ENCODE measurements at regions not wholly inside any gene's neighbourhood (a gene's known extent, or its start where the extent isn't known, plus 50 kb on each side); places are given as distances from the start of the nearest gene placed in this dataset.

DNA sequence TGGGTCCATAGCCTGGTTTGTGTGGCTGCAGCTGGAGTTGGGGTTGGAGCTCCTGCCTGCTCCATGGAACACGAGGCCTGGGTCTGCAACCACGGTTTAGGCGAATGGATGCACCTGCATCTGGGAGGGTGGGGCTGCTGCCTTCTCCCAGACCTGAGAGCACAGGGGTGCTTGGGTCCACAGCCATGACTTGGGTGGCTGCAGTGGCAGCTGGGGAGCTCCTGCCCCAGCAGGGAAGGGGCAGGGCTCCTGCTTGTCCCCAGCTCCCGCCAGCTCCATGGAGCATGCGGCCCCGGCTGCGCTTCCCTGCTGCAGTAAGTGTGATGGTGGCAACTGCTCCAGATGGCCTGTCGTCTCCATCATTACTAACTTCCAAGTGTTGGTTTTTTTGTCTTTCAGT, 571.1 kb upstream of the LRRN3 start:
- peaks cover 0 to 6% (median 4%) of the 10 kb centered on the region in 5 donors for H3K27me3 Mint-ChIP-seq
- intact Hi-C loops (cut with micrococcal nuclease): loop anchor here in 1 of 2 donors (10.0 kb wide), 1 partner anchor 575 kb away; the partner anchor contains the start of gene LRRN3
- no peak overlapping the region for H3K4me3 Mint-ChIP-seq
- Histone ChIP-seq H3K27ac (ENCODE audit: low read depth, low read length) (no peak overlapping the region), H3K4me1 (ENCODE audit: control insufficient read depth in 2 of 2, insufficient read depth in 2 of 2, low read length in 2 of 2) (no peaks in the 10 kb centered on the region), H3K36me3 (ENCODE audit: control insufficient read depth in 2 of 3, insufficient read depth in 3 of 3, low read length in 3 of 3) (no peaks in the 10 kb centered on the region), H3K27me3 (ENCODE audit: control insufficient read depth in 2 of 2, insufficient read depth in 2 of 2, low read length in 2 of 2) (no peaks in the 10 kb centered on the region), H3K9me3 (ENCODE audit: control insufficient read depth in 2 of 3, low read length in 3 of 3) (no peaks in the 10 kb centered on the region), H3K4me3 (ENCODE audit: low read length) (no peak overlapping the region)
- no peak overlapping the region for H3K27ac Mint-ChIP-seq
- DNase-seq (no peak), ATAC-seq (no peak)
- CTCF ChIA-PET: no interaction called here
- H3K9me3 Mint-ChIP-seq: peaks cover 0 to 2% (median 0%) of the 10 kb centered on the region in 11 donors
- no peaks in the 10 kb centered on the region for H3K4me1 Mint-ChIP-seq
- POLR2A ChIA-PET: no interaction called here
- H3K36me3 Mint-ChIP-seq: no peaks in the 10 kb centered on the region

DNA sequence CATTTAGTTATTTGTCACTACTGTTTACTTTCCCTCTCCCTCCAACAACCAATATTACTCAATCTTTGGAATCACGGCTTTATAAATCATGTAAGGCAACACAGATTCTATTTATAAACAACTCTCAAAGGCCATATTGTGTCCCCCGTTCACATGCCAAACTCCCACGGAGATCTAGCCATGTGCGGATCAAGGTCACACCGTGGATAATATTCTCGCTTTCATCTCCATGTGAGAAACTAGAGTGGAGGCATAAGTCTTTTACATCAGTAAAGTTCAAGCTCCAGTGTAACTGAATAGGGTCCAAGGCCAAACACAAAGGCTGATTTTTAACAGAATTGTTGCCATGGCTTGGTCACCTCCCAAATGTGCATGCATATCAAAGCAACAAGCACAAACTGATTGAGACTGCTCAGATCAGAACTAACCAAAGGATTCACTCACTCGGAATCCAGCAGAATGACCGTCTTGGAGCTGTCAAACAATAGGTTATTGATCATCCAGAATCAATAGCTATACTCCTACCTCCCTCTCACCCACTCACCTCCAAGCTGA, 569.5 kb upstream of the LRRN3 start:
- Mint-ChIP-seq H3K27me3 (peaks cover 0 to 3% (median 0%) of the 10 kb centered on the region in 5 donors), H3K36me3 (no peaks in the 10 kb centered on the region), H3K4me3 (no peak overlapping the region), H3K4me1 (no peaks in the 10 kb centered on the region), H3K27ac (no peak overlapping the region), H3K9me3 (peaks cover 0 to 2% (median 0%) of the 10 kb centered on the region in 11 donors)
- no peaks in the 10 kb centered on the region for H3K4me1 ChIP-seq (ENCODE audit: control insufficient read depth in 2 of 2, insufficient read depth in 2 of 2, low read length in 2 of 2)
- no peaks in the 10 kb centered on the region for H3K9me3 ChIP-seq (ENCODE audit: control insufficient read depth in 2 of 3, low read length in 3 of 3)
- DNase-seq (no peak), ATAC-seq (no peak)
- H3K27me3 ChIP-seq (ENCODE audit: control insufficient read depth in 2 of 2, insufficient read depth in 2 of 2, low read length in 2 of 2): no peaks in the 10 kb centered on the region
- ChIA-PET POLR2A (no interaction called here), CTCF (no interaction called here)
- intact Hi-C loops (cut with micrococcal nuclease): no loop called here
- no peak overlapping the region for H3K4me3 ChIP-seq (ENCODE audit: low read length)
- H3K27ac ChIP-seq (ENCODE audit: low read depth, low read length): no peak overlapping the region
- no peaks in the 10 kb centered on the region for H3K36me3 ChIP-seq (ENCODE audit: control insufficient read depth in 2 of 3, insufficient read depth in 3 of 3, low read length in 3 of 3)

DNA sequence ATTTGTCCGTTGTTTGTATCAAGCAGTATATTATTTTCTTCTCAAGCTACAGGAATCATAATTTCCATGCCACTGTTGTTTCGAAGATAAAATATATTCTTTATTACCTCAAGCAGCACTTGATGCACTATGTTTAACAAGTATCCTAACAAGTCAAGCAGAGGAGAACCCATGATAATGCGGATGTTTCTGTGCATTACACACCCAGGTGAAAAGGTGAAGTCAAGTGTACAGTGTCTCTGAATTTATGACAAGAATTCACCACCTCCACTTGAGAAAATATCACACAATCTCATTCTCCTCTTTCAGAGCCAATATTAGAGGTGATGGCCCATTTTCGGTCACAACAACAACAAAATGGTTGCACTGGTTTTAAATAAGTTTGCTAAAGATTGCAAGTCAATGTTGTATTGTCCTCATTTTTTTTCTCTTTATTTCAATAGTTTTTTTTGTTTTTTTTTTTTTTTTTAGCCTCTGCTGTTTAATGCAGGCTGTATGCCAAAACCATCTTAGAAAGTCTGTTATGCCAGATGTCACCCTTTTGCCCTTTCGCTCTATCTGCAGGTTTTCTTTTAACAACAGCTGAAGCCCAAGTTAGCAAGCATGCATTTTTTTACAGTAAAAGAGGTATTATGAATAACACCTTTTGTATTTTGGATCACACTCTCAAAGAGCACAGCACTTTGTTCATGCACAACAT, 568.7 kb upstream of the LRRN3 start:
- intact Hi-C loops (cut with micrococcal nuclease): no loop called here
- Histone ChIP-seq H3K4me1 (ENCODE audit: control insufficient read depth in 2 of 2, insufficient read depth in 2 of 2, low read length in 2 of 2) (no peaks in the 10 kb centered on the region), H3K27me3 (ENCODE audit: control insufficient read depth in 2 of 2, insufficient read depth in 2 of 2, low read length in 2 of 2) (no peaks in the 10 kb centered on the region), H3K36me3 (ENCODE audit: control insufficient read depth in 2 of 3, insufficient read depth in 3 of 3, low read length in 3 of 3) (no peaks in the 10 kb centered on the region), H3K9me3 (ENCODE audit: control insufficient read depth in 2 of 3, low read length in 3 of 3) (no peaks in the 10 kb centered on the region), H3K27ac (ENCODE audit: low read depth, low read length) (no peak overlapping the region), H3K4me3 (ENCODE audit: low read length) (no peak overlapping the region)
- DNase-seq (no peak), ATAC-seq (no peak)
- ChIA-PET CTCF (no interaction called here), POLR2A (no interaction called here)
- H3K4me3 Mint-ChIP-seq: no peak overlapping the region
- no peak overlapping the region for H3K27ac Mint-ChIP-seq
- H3K36me3 Mint-ChIP-seq: no peaks in the 10 kb centered on the region
- no peaks in the 10 kb centered on the region for H3K4me1 Mint-ChIP-seq
- peaks cover 0 to 4% (median 0%) of the 10 kb centered on the region in 11 donors for H3K9me3 Mint-ChIP-seq
- H3K27me3 Mint-ChIP-seq: peaks cover 0 to 2% (median 0%) of the 10 kb centered on the region in 5 donors

DNA sequence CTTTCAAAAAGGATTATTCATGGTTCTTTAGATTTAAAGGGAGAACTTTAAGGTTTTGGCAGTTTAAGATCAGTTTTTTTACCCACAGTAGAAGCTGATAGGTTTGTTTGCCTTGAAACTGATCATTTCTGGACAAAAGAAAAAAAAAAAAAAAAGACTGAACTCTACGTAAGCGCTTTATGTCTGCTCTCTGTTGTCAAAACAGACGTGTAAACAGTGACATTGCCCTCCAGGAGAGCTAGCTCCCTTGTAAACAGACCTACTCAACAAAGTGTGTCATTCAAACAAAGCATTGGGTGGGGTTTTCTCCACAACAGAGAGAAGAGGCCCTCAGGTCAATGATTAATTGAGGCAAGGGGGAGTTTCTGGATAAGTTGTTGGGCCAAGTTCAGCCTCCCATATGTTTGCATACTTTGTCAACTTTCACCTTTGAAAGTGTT, 568.1 kb upstream of the LRRN3 start:
- Histone ChIP-seq H3K4me1 (ENCODE audit: control insufficient read depth in 2 of 2, insufficient read depth in 2 of 2, low read length in 2 of 2) (no peaks in the 10 kb centered on the region), H3K36me3 (ENCODE audit: control insufficient read depth in 2 of 3, insufficient read depth in 3 of 3, low read length in 3 of 3) (no peaks in the 10 kb centered on the region), H3K27ac (ENCODE audit: low read depth, low read length) (no peak overlapping the region), H3K4me3 (ENCODE audit: low read length) (no peak overlapping the region), H3K9me3 (ENCODE audit: control insufficient read depth in 2 of 3, low read length in 3 of 3) (no peaks in the 10 kb centered on the region), H3K27me3 (ENCODE audit: control insufficient read depth in 2 of 2, insufficient read depth in 2 of 2, low read length in 2 of 2) (no peaks in the 10 kb centered on the region)
- H3K4me1 Mint-ChIP-seq: no peaks in the 10 kb centered on the region
- H3K27me3 Mint-ChIP-seq: no peaks in the 10 kb centered on the region
- no peak overlapping the region for H3K4me3 Mint-ChIP-seq
- H3K27ac Mint-ChIP-seq: no peak overlapping the region
- DNase-seq: no peak
- ChIA-PET POLR2A (no interaction called here), CTCF (no interaction called here)
- intact Hi-C loops (cut with micrococcal nuclease): no loop called here
- H3K36me3 Mint-ChIP-seq: no peaks in the 10 kb centered on the region
- no peak for ATAC-seq
- H3K9me3 Mint-ChIP-seq: peaks cover 0 to 7% (median 0%) of the 10 kb centered on the region in 11 donors

DNA sequence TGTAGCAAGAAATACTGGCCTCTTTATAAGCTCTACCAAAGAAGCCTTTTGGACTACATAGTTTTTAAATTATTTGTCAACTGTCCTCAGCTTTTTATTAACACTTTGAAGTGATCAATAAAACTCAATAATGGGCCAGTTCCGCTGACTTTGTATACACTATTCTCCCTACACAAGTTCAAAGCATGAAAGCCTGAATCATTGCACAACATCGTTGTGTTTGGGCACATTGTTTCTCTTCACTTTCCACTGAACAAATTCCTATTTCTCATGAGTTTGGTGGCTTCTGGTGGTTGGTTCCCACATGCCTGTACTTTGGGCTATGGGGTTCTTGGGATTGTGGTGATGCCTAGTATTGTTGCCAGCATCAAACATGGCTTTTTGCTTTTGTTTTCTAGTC, 561.8 kb upstream of the LRRN3 start:
- no peak overlapping the region for H3K4me3 ChIP-seq (ENCODE audit: low read length)
- no peaks in the 10 kb centered on the region for H3K9me3 ChIP-seq (ENCODE audit: control insufficient read depth in 2 of 3, low read length in 3 of 3)
- no peaks in the 10 kb centered on the region for H3K4me1 ChIP-seq (ENCODE audit: control insufficient read depth in 2 of 2, insufficient read depth in 2 of 2, low read length in 2 of 2)
- Mint-ChIP-seq H3K27ac (no peak overlapping the region), H3K4me1 (no peaks in the 10 kb centered on the region), H3K36me3 (no peaks in the 10 kb centered on the region), H3K27me3 (no peaks in the 10 kb centered on the region), H3K9me3 (peaks cover 0 to 7% (median 2%) of the 10 kb centered on the region in 11 donors), H3K4me3 (no peak overlapping the region)
- POLR2A ChIA-PET: no interaction called here
- no peak for ATAC-seq
- intact Hi-C loops (cut with micrococcal nuclease): no loop called here
- no peak overlapping the region for H3K27ac ChIP-seq (ENCODE audit: low read depth, low read length)
- no peaks in the 10 kb centered on the region for H3K27me3 ChIP-seq (ENCODE audit: control insufficient read depth in 2 of 2, insufficient read depth in 2 of 2, low read length in 2 of 2)
- H3K36me3 ChIP-seq (ENCODE audit: control insufficient read depth in 2 of 3, insufficient read depth in 3 of 3, low read length in 3 of 3): no peaks in the 10 kb centered on the region
- DNase-seq: no peak
- CTCF ChIA-PET: no interaction called here

DNA sequence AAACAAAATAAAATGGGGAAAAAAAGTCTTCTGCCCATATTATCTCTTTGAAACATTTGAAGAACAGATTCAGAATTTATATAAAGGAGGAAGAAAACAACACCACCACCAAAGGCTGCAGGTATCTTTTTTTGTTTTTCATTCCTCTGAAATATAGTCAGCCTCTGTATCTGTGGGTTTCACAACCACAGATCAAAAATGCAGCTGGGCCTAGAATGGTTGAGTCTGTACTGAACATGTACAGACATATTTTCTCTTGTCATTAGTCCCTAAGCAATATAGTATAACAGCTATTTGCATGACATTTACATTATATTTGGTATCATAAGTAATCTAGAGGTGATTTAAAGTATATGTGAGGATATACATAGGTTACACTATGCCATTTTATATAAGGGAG, 559.7 kb upstream of the LRRN3 start:
- DNase-seq (no peak), ATAC-seq (no peak)
- H3K27me3 Mint-ChIP-seq: no peaks in the 10 kb centered on the region
- H3K9me3 Mint-ChIP-seq: peaks cover 0 to 7% (median 0%) of the 10 kb centered on the region in 11 donors
- POLR2A ChIA-PET: no interaction called here
- H3K4me3 Mint-ChIP-seq: no peak overlapping the region
- no peak overlapping the region for H3K4me3 ChIP-seq (ENCODE audit: low read length)
- no peaks in the 10 kb centered on the region for H3K9me3 ChIP-seq (ENCODE audit: control insufficient read depth in 2 of 3, low read length in 3 of 3)
- no peaks in the 10 kb centered on the region for H3K36me3 ChIP-seq (ENCODE audit: control insufficient read depth in 2 of 3, insufficient read depth in 3 of 3, low read length in 3 of 3)
- CTCF ChIA-PET: no interaction called here
- no peaks in the 10 kb centered on the region for H3K36me3 Mint-ChIP-seq
- H3K4me1 ChIP-seq (ENCODE audit: control insufficient read depth in 2 of 2, insufficient read depth in 2 of 2, low read length in 2 of 2): no peaks in the 10 kb centered on the region
- no peak overlapping the region for H3K27ac ChIP-seq (ENCODE audit: low read depth, low read length)
- H3K27ac Mint-ChIP-seq: no peak overlapping the region
- H3K4me1 Mint-ChIP-seq: no peaks in the 10 kb centered on the region
- no peaks in the 10 kb centered on the region for H3K27me3 ChIP-seq (ENCODE audit: control insufficient read depth in 2 of 2, insufficient read depth in 2 of 2, low read length in 2 of 2)
- intact Hi-C loops (cut with micrococcal nuclease): no loop called here

DNA sequence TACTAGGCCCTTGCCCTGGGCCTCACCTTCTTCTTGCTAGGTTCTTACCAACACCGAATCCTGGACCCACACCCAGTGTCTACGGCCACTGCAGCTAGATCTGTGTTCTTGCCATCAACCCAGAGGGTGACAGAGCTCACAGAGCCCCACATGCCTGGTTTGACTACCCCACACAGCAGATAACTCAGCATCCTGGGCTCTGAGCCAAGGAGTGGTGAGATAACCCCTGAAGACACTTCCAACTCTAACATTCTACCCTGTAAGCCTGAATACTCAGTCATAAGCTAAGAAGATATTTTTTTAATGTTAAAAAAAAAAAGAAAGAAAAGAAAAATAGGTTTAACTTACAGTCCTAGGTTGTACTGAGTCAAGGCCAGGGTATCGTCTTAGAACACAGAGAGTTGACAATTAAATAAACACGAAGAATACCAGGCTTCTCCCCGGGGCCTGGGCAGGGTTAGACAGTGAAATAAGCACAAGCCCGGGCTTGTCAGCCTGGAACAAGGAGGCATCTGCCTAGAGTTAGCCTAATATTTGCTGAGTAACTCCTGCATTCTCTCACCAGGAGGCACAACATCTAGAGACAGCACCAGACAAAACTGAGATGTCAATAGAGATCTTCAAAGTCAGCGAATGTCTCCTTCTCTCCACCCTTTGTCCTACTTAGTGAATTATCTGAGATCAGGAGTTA, 556.5 kb upstream of the LRRN3 start:
- no peaks in the 10 kb centered on the region for H3K36me3 Mint-ChIP-seq
- H3K4me1 ChIP-seq (ENCODE audit: control insufficient read depth in 2 of 2, insufficient read depth in 2 of 2, low read length in 2 of 2): no peaks in the 10 kb centered on the region

More for the DNA sequence above, 556.5 kb upstream of the LRRN3 start:
- Mint-ChIP-seq H3K27ac (no peak overlapping the region), H3K27me3 (peaks cover 0 to 4% (median 0%) of the 10 kb centered on the region in 5 donors), H3K4me1 (no peaks in the 10 kb centered on the region), H3K9me3 (peaks cover 0 to 3% (median 0%) of the 10 kb centered on the region in 11 donors), H3K4me3 (no peak overlapping the region)
- ChIA-PET POLR2A (no interaction called here), CTCF (no interaction called here)
- intact Hi-C loops (cut with micrococcal nuclease): no loop called here
- ATAC-seq (no peak), DNase-seq (no peak)
- H3K27me3 ChIP-seq (ENCODE audit: control insufficient read depth in 2 of 2, insufficient read depth in 2 of 2, low read length in 2 of 2): no peaks in the 10 kb centered on the region
- no peak overlapping the region for H3K4me3 ChIP-seq (ENCODE audit: low read length)
- no peaks in the 10 kb centered on the region for H3K9me3 ChIP-seq (ENCODE audit: control insufficient read depth in 2 of 3, low read length in 3 of 3)
- H3K36me3 ChIP-seq (ENCODE audit: control insufficient read depth in 2 of 3, insufficient read depth in 3 of 3, low read length in 3 of 3): no peaks in the 10 kb centered on the region
- no peak overlapping the region for H3K27ac ChIP-seq (ENCODE audit: low read depth, low read length)

All from naive thymus-derived CD4-positive, alpha-beta T cell (primary cell).